ENCODE measurements at regions not wholly inside any gene's neighbourhood (a gene's known extent, or its start where the extent isn't known, plus 50 kb on each side); places are given as distances from the start of the nearest gene placed in this dataset.

DNA sequence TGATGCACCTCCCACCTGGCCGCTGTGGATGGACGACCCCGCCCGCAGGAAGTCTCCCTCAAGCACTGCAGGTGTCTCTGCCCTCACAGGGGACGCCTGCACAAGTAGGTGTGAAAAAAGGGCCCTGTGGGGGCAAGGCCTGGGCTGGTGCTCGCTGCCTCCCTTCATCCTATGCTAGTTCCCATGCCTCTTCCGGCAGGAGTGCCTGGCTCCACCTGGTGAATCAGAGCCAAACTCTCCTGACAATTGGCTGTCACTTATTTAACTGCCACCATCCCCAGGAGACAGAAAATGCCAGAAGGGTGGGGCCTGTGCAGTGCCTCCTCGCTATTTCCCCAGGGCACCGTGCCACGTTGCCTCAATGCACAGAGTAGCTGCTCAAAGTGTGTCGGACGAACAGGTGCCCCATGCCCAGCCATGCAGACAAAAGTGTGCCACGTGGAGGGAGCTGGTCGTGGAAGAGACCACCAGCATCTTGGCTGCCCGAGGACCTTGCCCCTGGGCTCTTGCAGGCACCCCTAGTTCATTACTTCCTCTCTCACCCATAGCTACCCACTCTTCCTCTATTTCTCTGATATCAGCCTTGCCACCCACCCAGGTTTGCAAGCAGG is 170.7 kb downstream of the SEC14L1 start:
- TF ChIP-seq, protein P1, sequence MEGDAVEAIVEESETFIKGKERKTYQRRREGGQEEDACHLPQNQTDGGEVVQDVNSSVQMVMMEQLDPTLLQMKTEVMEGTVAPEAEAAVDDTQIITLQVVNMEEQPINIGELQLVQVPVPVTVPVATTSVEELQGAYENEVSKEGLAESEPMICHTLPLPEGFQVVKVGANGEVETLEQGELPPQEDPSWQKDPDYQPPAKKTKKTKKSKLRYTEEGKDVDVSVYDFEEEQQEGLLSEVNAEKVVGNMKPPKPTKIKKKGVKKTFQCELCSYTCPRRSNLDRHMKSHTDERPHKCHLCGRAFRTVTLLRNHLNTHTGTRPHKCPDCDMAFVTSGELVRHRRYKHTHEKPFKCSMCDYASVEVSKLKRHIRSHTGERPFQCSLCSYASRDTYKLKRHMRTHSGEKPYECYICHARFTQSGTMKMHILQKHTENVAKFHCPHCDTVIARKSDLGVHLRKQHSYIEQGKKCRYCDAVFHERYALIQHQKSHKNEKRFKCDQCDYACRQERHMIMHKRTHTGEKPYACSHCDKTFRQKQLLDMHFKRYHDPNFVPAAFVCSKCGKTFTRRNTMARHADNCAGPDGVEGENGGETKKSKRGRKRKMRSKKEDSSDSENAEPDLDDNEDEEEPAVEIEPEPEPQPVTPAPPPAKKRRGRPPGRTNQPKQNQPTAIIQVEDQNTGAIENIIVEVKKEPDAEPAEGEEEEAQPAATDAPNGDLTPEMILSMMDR (conservative IDR thresholded peaks at IDR 0.05), result no peak
- no peak for TF ChIP-seq EZH2 (IDR thresholded peaks at IDR 0.05; ENCODE audit: low read depth)
